Neuronal stem cell (in vitro differentiated cells): ENCODE measurements at regions not wholly inside any gene's neighbourhood (a gene's known extent, or its start where the extent isn't known, plus 50 kb on each side); places are given as distances from the start of the nearest gene placed in this dataset.

Source experiments
- DNase-seq: peaks from one replicate; pipeline ENCODE4 v3.0.0-alpha.2; 2013; ENCODE audit warnings: low spot score
- H2AFZ ChIP-seq: one replicate; pipeline ENCODE4 v1.6.1; 2013; ENCODE audit warnings: mild to moderate bottlenecking, low read length, inconsistent platforms
- H2AK5ac ChIP-seq: 2 replicates; pipeline ENCODE4 v1.6.1; 2013; ENCODE audit warnings: low read depth, mild to moderate bottlenecking, inconsistent platforms, low read length, moderate library complexity, mixed read lengths
- H2BK120ac ChIP-seq: 2 replicates; pipeline ENCODE4 v1.6.1; 2013; ENCODE audit warnings: low read depth, mild to moderate bottlenecking, inconsistent platforms, low read length, moderate library complexity, mixed read lengths
- H2BK12ac ChIP-seq: one replicate; pipeline ENCODE4 v1.6.1; 2013; ENCODE audit warnings: low read length, inconsistent platforms
- H2BK15ac ChIP-seq: 2 replicates; pipeline ENCODE4 v1.6.1; 2013; ENCODE audit warnings: mild to moderate bottlenecking, low read length, inconsistent platforms, mixed read lengths
- H2BK5ac ChIP-seq: one replicate; pipeline ENCODE4 v1.6.1; 2013; ENCODE audit warnings: inconsistent platforms, mild to moderate bottlenecking, low read length, moderate library complexity
- H3K14ac ChIP-seq: one replicate; pipeline ENCODE4 v1.6.1; 2013; ENCODE audit warnings: low read length, inconsistent platforms
- H3K18ac ChIP-seq: 2 replicates; pipeline ENCODE4 v1.6.1; 2013; ENCODE audit warnings: low read length, inconsistent platforms
- H3K23ac ChIP-seq: 2 replicates; pipeline ENCODE4 v1.6.1; 2013; ENCODE audit warnings: low read depth, mild to moderate bottlenecking, mixed read lengths, low read length, inconsistent platforms; ENCODE audit not compliant: poor library complexity
- H3K27ac ChIP-seq: replicated peaks from 3 replicates; pipeline ENCODE4 v1.5.1; 2013; ENCODE audit warnings: low read length, inconsistent platforms
- H3K27me3 ChIP-seq, 3 experiments: 2 replicates each; pipeline ENCODE4 v1.6.1; 2013; ENCODE audit warnings: low read length in 3 of 3, mild to moderate bottlenecking in 2 of 3, inconsistent platforms in 1 of 3, low read depth in 1 of 3, mixed read lengths in 1 of 3, moderate library complexity in 1 of 3; ENCODE audit not compliant: control insufficient read depth in 3 of 3, insufficient read depth in 3 of 3
- H3K36me3 ChIP-seq, 2 donors: replicated peaks in 1 of 2; 2 replicates each; pipeline ENCODE4 v1.6.1; 2013; ENCODE audit warnings: low read length in 2 of 2; ENCODE audit not compliant: control insufficient read depth in 2 of 2, insufficient read depth in 2 of 2
- H3K4ac ChIP-seq: 2 replicates; pipeline ENCODE4 v1.6.1; 2013; ENCODE audit warnings: inconsistent platforms, mild to moderate bottlenecking, low read length, moderate library complexity
- H3K4me1 ChIP-seq, 2 donors: 1 replicate in 1 of 2; 2 replicates in 1 of 2; pipeline ENCODE4 v1.6.1; 2013; ENCODE audit warnings: low read length in 2 of 2, low read depth in 1 of 2; ENCODE audit not compliant: control insufficient read depth in 2 of 2, insufficient read depth in 1 of 2
- H3K4me2 ChIP-seq: one replicate; pipeline ENCODE4 v1.6.1; 2013; ENCODE audit warnings: mild to moderate bottlenecking, low read length, inconsistent platforms; ENCODE audit not compliant: insufficient read depth, poor library complexity, severe bottlenecking
- H3K4me3 ChIP-seq, 2 donors: 2 replicates each; pipeline ENCODE4 v1.5.1; 2013; ENCODE audit warnings: low read length in 2 of 2, mild to moderate bottlenecking in 2 of 2, inconsistent platforms in 1 of 2, moderate library complexity in 1 of 2
- H3K79me1 ChIP-seq: one replicate; pipeline ENCODE4 v1.6.1; 2013; ENCODE audit warnings: low read depth, mild to moderate bottlenecking, inconsistent platforms, low read length, moderate library complexity
- H3K9ac ChIP-seq: one replicate; pipeline ENCODE4 v1.6.1; 2013; ENCODE audit warnings: mild to moderate bottlenecking, low read depth, low read length, inconsistent platforms; ENCODE audit not compliant: poor library complexity
- H3K9me3 ChIP-seq, 2 donors: replicated peaks in 1 of 2; 2 replicates each; pipeline versions ENCODE3 to v1.6.1; 2013; ENCODE audit warnings: low read length in 2 of 2, mild to moderate bottlenecking in 2 of 2, inconsistent platforms in 1 of 2, low read depth in 1 of 2, mixed read lengths in 1 of 2, moderate library complexity in 1 of 2; ENCODE audit not compliant: control insufficient read depth in 2 of 2, insufficient read depth in 1 of 2
- H4K8ac ChIP-seq: one replicate; pipeline ENCODE4 v1.6.1; 2013; ENCODE audit warnings: low read depth, mild to moderate bottlenecking, inconsistent platforms, low read length, moderate library complexity
- H4K91ac ChIP-seq: one replicate; pipeline ENCODE4 v1.6.1; 2013; ENCODE audit warnings: low read length, low read depth, mild to moderate bottlenecking, inconsistent platforms; ENCODE audit not compliant: poor library complexity
- WGBS, 2 donors: extraction: QIAGEN DNeasy Blood & Tissue Kit; methylation state at CpG; one replicate each; pipeline ENCODE4 v1.1.7; 2013; ENCODE audit warnings: missing lambda C conversion rate in 2 of 2, mixed read lengths in 1 of 2; ENCODE audit not compliant: insufficient read length in 2 of 2, insufficient replicate concordance in 1 of 2; ENCODE audit errors: extremely low coverage in 2 of 2; 5-methylcytosine and 5-hydroxymethylcytosine counted together

- no peaks in the 10 kb centered on the region for H3K36me3 ChIP-seq
- no peak overlapping the region for H2BK12ac ChIP-seq
- no peak overlapping the region for H3K14ac ChIP-seq
- H4K91ac ChIP-seq = no peak overlapping the region
- H3K27me3 ChIP-seq = no peaks in the 10 kb centered on the region
- DNase-seq = no peak
- no peak overlapping the region for H3K18ac ChIP-seq
- no peaks in the 10 kb centered on the region for H3K79me1 ChIP-seq
- no peak overlapping the region for H4K8ac ChIP-seq
- no peak overlapping the region for H3K27ac ChIP-seq
- no peak overlapping the region for H3K23ac ChIP-seq
- no peak overlapping the region for H2AK5ac ChIP-seq
- H3K4me1 ChIP-seq = peaks cover 0 to 9% of the 10 kb centered on the region in 2 donors
- no peak overlapping the region for H2BK120ac ChIP-seq
- H2AFZ ChIP-seq = no peak overlapping the region
- no peaks in the 10 kb centered on the region for H3K9me3 ChIP-seq
- H2BK15ac ChIP-seq = no peak overlapping the region
- H3K4ac ChIP-seq = no peak overlapping the region
- no peak overlapping the region for H3K9ac ChIP-seq
- no peak overlapping the region for H3K4me2 ChIP-seq
- H2BK5ac ChIP-seq = no peak overlapping the region
- H3K4me3 ChIP-seq = no peak overlapping the region
- WGBS, 2 donors = no CpG with 5 or more reads among the region's 2 CpGs
Observed at GRCh38 chr12:67410667-67411067, 141.5 kb downstream of the CAND1 start.

- no peak overlapping the region for H2AFZ ChIP-seq
- H3K27ac ChIP-seq = no peak overlapping the region
- no peak overlapping the region for H4K8ac ChIP-seq
- H2BK15ac ChIP-seq = no peak overlapping the region
- no peak overlapping the region for H3K18ac ChIP-seq
- H2AK5ac ChIP-seq = no peak overlapping the region
- H3K23ac ChIP-seq = no peak overlapping the region
- H3K79me1 ChIP-seq = no peaks in the 10 kb centered on the region
- H3K4me1 ChIP-seq = peaks cover 0 to 9% of the 10 kb centered on the region in 2 donors
- no peaks in the 10 kb centered on the region for H3K9me3 ChIP-seq
- no peaks in the 10 kb centered on the region for H3K36me3 ChIP-seq
- no peak overlapping the region for H2BK120ac ChIP-seq
- no CpG with 5 or more reads among the region's 2 CpGs for WGBS, 2 donors
- no peak overlapping the region for H3K4me2 ChIP-seq
- no peak overlapping the region for H4K91ac ChIP-seq
- no peak overlapping the region for H3K4me3 ChIP-seq
- H2BK12ac ChIP-seq = no peak overlapping the region
- no peak overlapping the region for H3K4ac ChIP-seq
- no peak for DNase-seq
- no peaks in the 10 kb centered on the region for H3K27me3 ChIP-seq
- no peak overlapping the region for H3K9ac ChIP-seq
- no peak overlapping the region for H2BK5ac ChIP-seq
- H3K14ac ChIP-seq = no peak overlapping the region
Observed at GRCh38 chr12:67411562-67411961, 142.4 kb downstream of the CAND1 start.

- Histone ChIP-seq H2AK5ac (no peak overlapping the region), H3K4me2 (no peak overlapping the region), H3K9me3 (no peaks in the 10 kb centered on the region), H2BK15ac (no peak overlapping the region), H3K4me3 (no peak overlapping the region), H3K18ac (peak overlapping the region; percentile 73), H2AFZ (no peak overlapping the region), H3K4me1 (peaks cover 0 to 9% of the 10 kb centered on the region in 2 donors), H2BK5ac (no peak overlapping the region), H2BK120ac (no peak overlapping the region), H2BK12ac (no peak overlapping the region), H3K14ac (no peak overlapping the region), H4K91ac (no peak overlapping the region), H4K8ac (peak overlapping the region; percentile 52), H3K4ac (no peak overlapping the region), H3K23ac (no peak overlapping the region), H3K79me1 (no peaks in the 10 kb centered on the region), H3K36me3 (no peaks in the 10 kb centered on the region), H3K9ac (no peak overlapping the region), H3K27me3 (no peaks in the 10 kb centered on the region), H3K27ac (no peak overlapping the region)
- no peak for DNase-seq
- no CpG with 5 or more reads among the region's 4 CpGs for WGBS, 2 donors
Observed at GRCh38 chr12:67413577-67413976, 144.4 kb downstream of the CAND1 start.

- Histone ChIP-seq H3K4ac (no peak overlapping the region), H3K4me3 (no peak overlapping the region), H4K91ac (no peak overlapping the region), H3K79me1 (no peaks in the 10 kb centered on the region), H2BK15ac (no peak overlapping the region), H4K8ac (no peak overlapping the region), H3K4me2 (no peak overlapping the region), H3K27ac (no peak overlapping the region), H3K23ac (no peak overlapping the region), H2AK5ac (no peak overlapping the region), H3K4me1 (peaks cover 0 to 9% of the 10 kb centered on the region in 2 donors), H3K36me3 (no peaks in the 10 kb centered on the region), H3K27me3 (no peaks in the 10 kb centered on the region), H2BK5ac (no peak overlapping the region), H3K18ac (no peak overlapping the region), H2BK120ac (no peak overlapping the region), H2BK12ac (no peak overlapping the region), H3K14ac (no peak overlapping the region), H2AFZ (no peak overlapping the region), H3K9me3 (no peaks in the 10 kb centered on the region), H3K9ac (no peak overlapping the region)
- WGBS, 2 donors = no CpG with 5 or more reads among the region's 6 CpGs
- no peak for DNase-seq
Observed at GRCh38 chr12:67414011-67414715, 145.0 kb downstream of the CAND1 start.
